ENCODE measurements at regions not wholly inside any gene's neighbourhood (a gene's known extent, or its start where the extent isn't known, plus 50 kb on each side); places are given as distances from the start of the nearest gene placed in this dataset.
A peak's percentile ranks its signal among the peaks of the same experiment; 100 is the strongest.
"Not testable (repeated sequence)": the region's sequence is repeated elsewhere in the genome, so short reads cannot be mapped to it uniquely, and the experiment has no call there.

- H3K9ac ChIP-seq = no peak overlapping the region
- H3K27me3 ChIP-seq = no peaks in the 10 kb centered on the region
- no peaks in the 10 kb centered on the region for H3K36me3 ChIP-seq
- no peaks in the 10 kb centered on the region for H3K9me3 ChIP-seq (replicated peaks in 1 of 11)
- TF ChIP-seq Cebpa-rat (IDR thresholded peaks at IDR 0.05) = no peak
- H3K4me1 ChIP-seq = peaks cover 0 to 4% (median 0%) of the 10 kb centered on the region in 10 experiments; a peak in 1 of 20 replicates
- H3K27ac ChIP-seq = no peak overlapping the region
- no peaks in the 10 kb centered on the region for H4K20me1 ChIP-seq
- no peak overlapping the region for H3K4me3 ChIP-seq
- H3K4me2 ChIP-seq = no peak overlapping the region
Measured at GRCh38 chr2:144798989-144799388, 279.1 kb upstream of the ZEB2 start.

- Histone ChIP-seq H3K4me1 (peaks cover 0 to 4% (median 0%) of the 10 kb centered on the region in 10 experiments; a peak in 1 of 20 replicates), H3K27me3 (no peaks in the 10 kb centered on the region), H4K20me1 (no peaks in the 10 kb centered on the region), H3K4me2 (no peak overlapping the region), H3K4me3 (no peak overlapping the region), H3K9me3 (replicated peaks in 1 of 11) (no peaks in the 10 kb centered on the region), H3K36me3 (no peaks in the 10 kb centered on the region), H3K9ac (no peak overlapping the region), H3K27ac (no peak overlapping the region)
- no peak for TF ChIP-seq Cebpa-rat (IDR thresholded peaks at IDR 0.05)
Measured at GRCh38 chr2:144798034-144798433, 278.1 kb upstream of the ZEB2 start.

GRCh38 chr2:144796936-144797335 lies 277.0 kb upstream of the ZEB2 start:
- Histone ChIP-seq H3K36me3 (no peaks in the 10 kb centered on the region), H3K4me1 (peaks cover 0 to 2% (median 0%) of the 10 kb centered on the region in 10 experiments; a peak in 1 of 20 replicates)
- no peak for TF ChIP-seq Cebpa-rat (IDR thresholded peaks at IDR 0.05)

GRCh38 chr2:144796164-144796563 lies 276.2 kb upstream of the ZEB2 start:
- H3K9me3 ChIP-seq (replicated peaks in 1 of 11) = no peaks in the 10 kb centered on the region
- no peak overlapping the region for H3K4me2 ChIP-seq
- H3K9ac ChIP-seq = no peak overlapping the region
- H3K4me1 ChIP-seq = no peaks in the 10 kb centered on the region
- TF ChIP-seq Cebpa-rat (IDR thresholded peaks at IDR 0.05) = no peak
- H3K4me3 ChIP-seq = no peak overlapping the region
- no peaks in the 10 kb centered on the region for H3K27me3 ChIP-seq
- H4K20me1 ChIP-seq = no peaks in the 10 kb centered on the region
- no peaks in the 10 kb centered on the region for H3K36me3 ChIP-seq
- no peak overlapping the region for H3K27ac ChIP-seq

More at GRCh38 chr2:144796936-144797335, 277.0 kb upstream of the ZEB2 start:
- no peak overlapping the region for H3K4me3 ChIP-seq
- no peaks in the 10 kb centered on the region for H4K20me1 ChIP-seq
- no peaks in the 10 kb centered on the region for H3K9me3 ChIP-seq (replicated peaks in 1 of 11)
- no peak overlapping the region for H3K27ac ChIP-seq
- H3K27me3 ChIP-seq = no peaks in the 10 kb centered on the region
- no peak overlapping the region for H3K9ac ChIP-seq
- H3K4me2 ChIP-seq = no peak overlapping the region

GRCh38 chr2:144785253-144785652 lies 265.3 kb upstream of the ZEB2 start:
- H3K9ac ChIP-seq = no peak overlapping the region
- no peak overlapping the region for H3K27ac ChIP-seq
- H4K20me1 ChIP-seq = no peaks in the 10 kb centered on the region
- no peaks in the 10 kb centered on the region for H3K27me3 ChIP-seq
- H3K4me2 ChIP-seq = no peak overlapping the region
- no peaks in the 10 kb centered on the region for H3K4me1 ChIP-seq
- H3K36me3 ChIP-seq = no peaks in the 10 kb centered on the region
- H3K4me3 ChIP-seq = no peak overlapping the region
- H3K9me3 ChIP-seq (replicated peaks in 1 of 11) = peaks cover 12 to 34% (median 20%) of the 10 kb centered on the region in 11 experiments
- no peak for TF ChIP-seq Cebpa-rat (IDR thresholded peaks at IDR 0.05)

GRCh38 chr2:144780983-144781382 lies 261.1 kb upstream of the ZEB2 start:
- no peaks in the 10 kb centered on the region for H3K27me3 ChIP-seq
- no peak overlapping the region for H3K9ac ChIP-seq
- peaks cover 12 to 17% (median 13%) of the 10 kb centered on the region in 11 experiments for H3K9me3 ChIP-seq (replicated peaks in 1 of 11)
- H4K20me1 ChIP-seq = no peaks in the 10 kb centered on the region
- H3K27ac ChIP-seq = no peak overlapping the region
- H3K4me3 ChIP-seq = no peak overlapping the region
- H3K36me3 ChIP-seq = no peaks in the 10 kb centered on the region
- H3K4me1 ChIP-seq = peaks cover 0 to 6% (median 0%) of the 10 kb centered on the region in 10 experiments; a peak in 3 of 20 replicates
- no peak overlapping the region for H3K4me2 ChIP-seq
- no peak for TF ChIP-seq Cebpa-rat (IDR thresholded peaks at IDR 0.05)

GRCh38 chr2:144776766-144777165 lies 256.8 kb upstream of the ZEB2 start:
- H3K27ac ChIP-seq = no peak overlapping the region
- TF ChIP-seq Cebpa-rat (IDR thresholded peaks at IDR 0.05) = no peak
- no peak overlapping the region for H3K4me2 ChIP-seq
- H3K4me3 ChIP-seq = no peak overlapping the region
- no peaks in the 10 kb centered on the region for H3K9me3 ChIP-seq (replicated peaks in 1 of 11)
- H3K27me3 ChIP-seq = no peaks in the 10 kb centered on the region
- no peaks in the 10 kb centered on the region for H3K36me3 ChIP-seq
- no peak overlapping the region for H3K9ac ChIP-seq
- H3K4me1 ChIP-seq = peaks cover 8 to 21% (median 16%) of the 10 kb centered on the region in 10 experiments; a peak in 19 of 20 replicates
- H4K20me1 ChIP-seq = no peaks in the 10 kb centered on the region

GRCh38 chr2:144774809-144775208 lies 254.9 kb upstream of the ZEB2 start:
- Histone ChIP-seq H3K9ac (no peak overlapping the region), H3K4me3 (no peak overlapping the region), H3K36me3 (no peaks in the 10 kb centered on the region), H4K20me1 (no peaks in the 10 kb centered on the region), H3K4me1 (peaks cover 8 to 23% (median 17%) of the 10 kb centered on the region in 10 experiments; a peak in 19 of 20 replicates), H3K27ac (peak overlapping the region in 4 of 11 experiments; percentile 10 to 41 (median 22); a peak in 5 of 22 replicates), H3K27me3 (no peaks in the 10 kb centered on the region), H3K9me3 (replicated peaks in 1 of 11) (no peaks in the 10 kb centered on the region), H3K4me2 (peak overlapping the region; percentile 6 to 51 (median 39); a peak in 16 of 22 replicates)
- TF ChIP-seq Cebpa-rat (IDR thresholded peaks at IDR 0.05) = no peak

- H3K9me3 ChIP-seq (replicated peaks in 1 of 11) = peaks cover 0 to 5% (median 0%) of the 10 kb centered on the region in 11 experiments; a peak in 1 of 22 replicates
- TF ChIP-seq Cebpa-rat (IDR thresholded peaks at IDR 0.05) = no peak
- H3K27ac ChIP-seq = no peak overlapping the region
- no peak overlapping the region for H3K4me2 ChIP-seq
- H3K4me3 ChIP-seq = no peak overlapping the region
- no peak overlapping the region for H3K9ac ChIP-seq
- peaks cover 8 to 21% (median 16%) of the 10 kb centered on the region in 10 experiments; a peak in 19 of 20 replicates for H3K4me1 ChIP-seq
- no peaks in the 10 kb centered on the region for H3K27me3 ChIP-seq
- H4K20me1 ChIP-seq = no peaks in the 10 kb centered on the region
- no peaks in the 10 kb centered on the region for H3K36me3 ChIP-seq
Measured at GRCh38 chr2:144771348-144771747, 251.4 kb upstream of the ZEB2 start.

- no peak for TF ChIP-seq Cebpa-rat (IDR thresholded peaks at IDR 0.05)
- H3K4me3 ChIP-seq = no peak overlapping the region
- no peaks in the 10 kb centered on the region for H4K20me1 ChIP-seq
- no peak overlapping the region for H3K27ac ChIP-seq
- H3K27me3 ChIP-seq = no peaks in the 10 kb centered on the region
- H3K4me1 ChIP-seq = peaks cover 8 to 20% (median 16%) of the 10 kb centered on the region in 10 experiments; a peak in 19 of 20 replicates
- peaks cover 0 to 5% (median 0%) of the 10 kb centered on the region in 11 experiments; a peak in 1 of 22 replicates for H3K9me3 ChIP-seq (replicated peaks in 1 of 11)
- no peak overlapping the region for H3K4me2 ChIP-seq
- H3K9ac ChIP-seq = no peak overlapping the region
- no peaks in the 10 kb centered on the region for H3K36me3 ChIP-seq
Measured at GRCh38 chr2:144770616-144771230, 250.8 kb upstream of the ZEB2 start.

GRCh38 chr2:144760939-144761338 lies 241.0 kb upstream of the ZEB2 start:
- H3K9me3 ChIP-seq (replicated peaks in 1 of 11) = peaks cover 4 to 26% (median 15%) of the 10 kb centered on the region in 11 experiments; a peak in 12 of 22 replicates
- not testable (repeated sequence) for H3K4me2 ChIP-seq, H3K27ac ChIP-seq, H3K4me1 ChIP-seq, H4K20me1 ChIP-seq, H3K36me3 ChIP-seq, H3K9ac ChIP-seq, H3K27me3 ChIP-seq, H3K4me3 ChIP-seq
